ENCODE measurements at regions not wholly inside any gene's neighbourhood (a gene's known extent, or its start where the extent isn't known, plus 50 kb on each side); places are given as distances from the start of the nearest gene placed in this dataset.
"Not testable (repeated sequence)": the region's sequence is repeated elsewhere in the genome, so short reads cannot be mapped to it uniquely, and the experiment has no call there.

DNA sequence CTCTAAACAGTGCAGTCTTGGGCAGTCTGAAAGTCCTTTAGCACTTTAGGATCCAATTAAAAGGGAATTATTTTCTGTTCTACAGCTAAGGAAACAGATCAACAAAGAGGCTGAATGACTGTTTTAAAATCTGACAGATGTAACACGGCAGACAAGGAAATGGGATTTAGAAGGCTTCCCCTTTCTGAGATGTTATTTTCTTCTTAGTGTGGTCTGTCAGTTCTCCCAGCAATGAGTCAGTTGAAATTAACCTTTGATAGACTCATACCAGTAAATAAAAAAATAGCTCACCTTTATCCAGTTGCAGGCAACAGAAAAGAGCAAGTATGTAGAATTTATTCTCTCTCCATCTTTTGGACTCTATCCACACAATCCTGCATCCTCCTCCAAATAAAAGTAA is 98.1 kb downstream of the NEDD1 start:
- no peak for DNase-seq

DNA sequence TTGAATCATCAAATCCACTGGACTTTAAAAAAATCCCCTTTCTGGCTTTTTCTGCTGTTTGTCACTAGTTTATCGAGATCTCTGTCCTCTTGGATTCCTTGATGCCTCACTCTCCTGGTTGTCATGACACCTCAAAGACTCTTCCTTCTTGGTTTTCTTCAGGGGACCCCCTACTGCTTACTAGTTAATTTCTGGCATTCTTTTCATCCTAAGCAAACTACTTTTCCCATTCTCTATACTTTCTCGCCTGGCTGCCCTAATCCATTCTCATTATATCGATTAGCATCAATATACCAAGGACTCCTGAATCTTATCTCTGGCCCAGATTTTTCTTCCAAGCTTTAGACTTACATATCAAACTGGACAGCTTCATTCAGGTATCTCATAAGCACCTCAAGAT is 98.6 kb downstream of the NEDD1 start:
- no peak for DNase-seq

DNA sequence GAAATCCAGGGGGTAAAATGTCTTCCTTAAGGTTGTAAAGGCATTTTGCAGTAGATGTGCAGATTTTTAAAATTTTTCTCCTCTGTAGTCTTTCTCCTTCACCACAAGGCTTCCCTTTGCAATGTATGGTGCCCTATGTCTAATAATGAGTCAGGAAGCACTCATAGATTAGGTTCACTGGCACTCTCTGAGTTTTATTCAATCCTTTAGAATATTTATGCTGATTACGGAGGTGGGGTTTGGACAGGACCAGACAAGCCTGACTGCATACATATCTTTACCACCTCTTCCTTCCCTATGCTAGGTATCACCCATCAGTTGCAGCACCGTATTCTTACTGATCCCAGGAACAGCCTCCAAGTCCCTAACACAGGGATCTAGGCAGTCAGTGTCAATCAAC is 99.5 kb downstream of the NEDD1 start:
- no peak for DNase-seq

DNA sequence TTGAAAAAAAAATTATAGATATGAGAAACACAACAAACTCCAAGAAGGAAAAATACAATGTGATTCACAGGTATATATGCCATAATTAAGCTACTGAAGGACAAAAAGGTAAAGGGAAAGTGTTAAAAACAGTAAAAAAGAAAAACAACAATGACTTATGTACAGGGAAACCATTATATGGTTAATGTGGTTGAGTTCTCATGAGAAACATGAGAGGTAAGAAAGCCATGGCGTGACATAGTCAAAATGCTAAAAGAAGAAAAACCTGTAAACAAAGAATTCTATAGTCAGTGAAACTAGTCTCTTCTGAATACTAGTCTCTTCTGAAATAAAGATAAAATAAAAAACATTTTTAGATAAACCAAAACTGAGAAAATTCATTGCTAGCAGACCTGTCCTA is 109.1 kb downstream of the NEDD1 start:
- DNase-seq: no peak

DNA sequence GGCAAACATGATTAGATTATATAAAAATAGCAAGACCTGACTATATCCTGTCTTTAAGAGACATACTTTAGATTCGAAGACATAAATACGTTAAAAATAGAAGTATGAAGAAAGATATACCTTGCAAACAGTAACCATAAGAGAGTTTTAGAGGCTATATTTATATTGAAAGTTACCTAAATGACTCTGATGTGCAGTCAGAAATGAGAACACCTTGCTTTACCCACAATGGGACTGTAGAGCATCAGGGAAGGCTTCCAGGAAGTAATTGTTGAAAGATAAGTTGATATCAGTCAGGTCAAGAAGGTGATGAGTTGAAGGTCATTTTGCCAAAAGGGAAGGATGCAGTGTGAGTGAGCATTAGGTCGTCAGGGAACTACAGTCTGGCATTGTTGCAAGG is 110.2 kb downstream of the NEDD1 start:
- no peak for DNase-seq

DNA sequence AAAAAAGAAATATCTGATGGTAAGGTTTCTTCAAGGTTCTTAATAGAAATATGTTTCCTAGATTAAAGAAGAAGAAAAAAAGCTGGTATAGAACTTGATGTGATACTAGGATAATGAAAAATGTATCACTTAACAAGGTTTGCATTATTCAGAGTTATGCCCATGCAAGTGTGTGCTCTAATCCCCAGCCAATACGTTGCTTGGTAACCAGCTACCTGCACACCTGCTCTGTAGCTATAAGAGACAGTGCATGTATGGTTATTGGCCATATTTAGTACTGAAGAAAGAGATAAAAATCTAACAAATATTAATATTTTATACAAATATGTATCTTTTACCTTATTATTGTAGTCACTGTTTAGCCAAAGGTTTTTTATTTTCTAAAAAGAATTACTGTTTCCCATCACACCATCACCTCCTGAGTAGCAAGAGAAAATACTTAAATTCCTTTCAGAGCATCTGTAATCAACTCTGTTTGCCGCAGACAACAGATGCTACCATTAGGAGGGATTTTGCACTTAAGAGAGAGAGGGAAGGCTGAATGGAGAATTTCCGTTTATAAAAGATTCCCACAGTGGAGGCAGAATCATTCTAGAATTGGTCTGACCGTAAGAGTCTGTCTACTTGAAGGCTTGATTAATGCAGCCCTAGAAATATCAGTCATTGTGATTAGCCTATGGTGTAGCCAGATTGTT is 115.6 kb downstream of the NEDD1 start:
- no peak for DNase-seq

DNA sequence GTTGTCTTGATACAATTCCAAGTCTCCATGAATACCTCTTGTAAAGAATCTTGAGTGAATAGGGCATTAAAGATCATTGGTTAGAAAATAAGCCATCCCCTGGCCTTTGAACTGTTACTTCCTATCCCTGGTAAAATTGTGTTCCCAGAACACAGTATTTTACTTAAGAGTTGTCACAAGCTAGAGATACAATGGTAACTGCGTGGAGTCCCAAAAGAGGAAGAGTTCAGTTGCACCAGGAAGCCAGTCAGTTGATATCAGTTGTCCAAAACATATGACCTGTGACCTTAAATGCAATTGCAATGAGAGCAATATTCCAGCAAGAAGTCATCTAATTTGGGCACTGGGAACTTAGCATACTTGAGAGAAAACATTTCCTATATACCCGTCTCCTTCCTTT is 117.3 kb downstream of the NEDD1 start:
- no peak for DNase-seq

DNA sequence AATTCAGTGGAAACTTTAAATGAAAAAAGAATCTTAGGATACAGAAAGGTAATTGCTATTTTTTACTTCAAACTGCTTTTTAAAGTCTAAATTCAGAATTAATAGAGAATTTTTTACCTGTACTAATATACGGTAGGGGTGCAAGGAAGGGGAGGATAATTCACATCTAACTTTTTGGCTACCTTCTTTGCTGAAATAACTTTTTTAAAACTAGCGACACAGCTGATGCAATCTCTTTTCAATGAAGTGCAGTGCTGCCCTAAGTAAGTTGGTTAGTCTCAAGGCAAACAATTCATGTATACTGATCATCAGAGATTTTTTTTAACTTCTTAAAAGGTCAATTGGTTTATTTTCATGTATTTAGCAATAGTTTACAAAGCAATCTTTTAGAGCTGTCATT is 119.8 kb downstream of the NEDD1 start:
- DNase-seq: no peak

DNA sequence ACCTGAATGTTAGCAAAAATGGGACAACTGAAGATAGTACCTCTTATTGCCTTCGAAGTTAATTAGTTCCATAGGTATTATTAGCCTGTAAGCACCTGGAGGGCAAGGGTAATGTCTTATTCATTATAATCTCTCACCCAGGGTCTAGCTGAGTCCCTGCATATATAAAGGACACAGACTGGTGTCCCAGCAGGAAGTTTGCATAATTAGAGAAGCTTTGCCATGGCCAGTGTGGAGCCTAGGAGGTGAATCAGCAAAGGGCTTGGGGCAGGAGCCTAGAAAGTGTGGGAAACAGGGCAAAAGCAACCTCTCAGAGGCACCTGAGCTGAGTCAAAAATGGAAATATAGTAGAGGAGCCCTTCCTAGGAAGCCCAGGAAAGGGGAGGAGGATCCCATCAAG is 120.4 kb downstream of the NEDD1 start:
- DNase-seq: no peak

DNA sequence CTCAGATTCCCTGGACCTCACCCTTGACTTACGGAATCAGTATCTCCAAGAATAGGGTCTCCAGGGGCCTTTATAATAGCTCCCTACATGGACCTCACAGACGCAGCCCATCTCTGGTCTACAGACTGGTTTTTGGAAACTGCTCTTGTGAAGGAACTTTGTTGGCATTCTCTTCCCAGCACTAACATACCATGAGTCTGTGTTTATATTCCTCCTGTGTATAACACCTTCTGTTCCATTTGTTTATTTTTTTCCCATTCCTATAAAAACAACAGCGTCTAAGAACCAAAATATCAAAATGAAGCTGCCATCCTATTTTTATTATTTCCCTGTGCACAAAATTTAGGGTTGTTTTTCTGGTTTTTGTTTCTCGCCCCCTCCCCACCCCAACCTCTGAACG is 131.1 kb downstream of the NEDD1 start:
- DNase-seq: no peak

DNA sequence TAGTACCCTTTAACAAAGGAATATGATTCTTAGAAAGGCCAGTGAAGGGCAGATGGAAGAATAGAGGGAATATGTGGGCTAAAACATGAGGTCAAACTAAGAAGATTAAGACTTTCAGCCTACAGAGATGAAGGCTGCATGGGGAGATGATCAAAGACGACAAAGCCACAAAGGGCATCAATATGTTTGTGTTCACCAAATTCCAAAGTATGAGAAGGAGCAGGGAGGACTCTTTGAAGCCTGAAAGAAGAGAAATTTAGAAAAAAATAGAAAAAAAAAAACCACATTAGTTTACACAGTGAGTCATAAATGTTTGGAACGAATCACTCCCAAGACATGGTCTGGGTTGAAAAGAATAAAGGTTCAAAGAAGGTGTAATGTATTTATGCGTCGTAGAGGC is 131.8 kb downstream of the NEDD1 start:
- no peak for DNase-seq

DNA sequence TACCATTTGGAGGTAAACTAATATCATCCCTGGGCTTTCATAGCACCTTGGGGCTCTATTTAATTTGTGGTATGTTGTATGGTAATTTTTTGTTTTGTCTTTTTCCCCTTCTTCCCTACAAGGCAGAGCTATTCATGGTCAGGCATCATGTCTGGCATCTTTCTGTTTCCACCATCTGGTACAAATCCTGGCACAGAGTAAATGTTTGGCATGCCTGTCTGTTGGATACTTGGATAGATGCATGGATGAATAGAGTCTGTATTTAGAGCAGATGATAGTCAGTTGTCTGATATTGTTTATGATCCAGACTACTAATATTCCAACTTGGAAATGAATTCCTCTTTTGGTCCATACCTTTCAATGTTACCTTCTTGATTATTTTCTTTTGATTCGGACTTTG is 139.8 kb downstream of the NEDD1 start:
- no peak for DNase-seq

DNA sequence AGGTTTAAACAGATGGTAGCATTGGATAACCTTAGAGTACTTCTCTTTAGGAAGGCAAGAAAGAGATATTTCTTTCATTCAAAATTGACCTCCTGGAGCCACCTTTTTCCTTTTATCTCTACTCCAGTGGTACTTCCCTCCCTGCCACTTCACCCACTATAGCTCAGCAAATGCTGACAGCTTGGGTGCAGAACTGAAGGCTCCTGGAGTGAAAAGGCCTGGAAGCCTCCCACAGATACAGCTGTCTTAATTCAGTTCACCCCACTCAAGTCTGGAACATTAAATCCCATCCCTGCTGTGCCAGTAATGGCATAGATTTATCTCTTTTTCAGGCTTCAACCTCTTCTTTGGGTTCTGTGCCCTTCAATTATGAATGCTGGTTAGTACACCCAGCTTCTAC is 140.3 kb downstream of the NEDD1 start:
- no peak for DNase-seq

DNA sequence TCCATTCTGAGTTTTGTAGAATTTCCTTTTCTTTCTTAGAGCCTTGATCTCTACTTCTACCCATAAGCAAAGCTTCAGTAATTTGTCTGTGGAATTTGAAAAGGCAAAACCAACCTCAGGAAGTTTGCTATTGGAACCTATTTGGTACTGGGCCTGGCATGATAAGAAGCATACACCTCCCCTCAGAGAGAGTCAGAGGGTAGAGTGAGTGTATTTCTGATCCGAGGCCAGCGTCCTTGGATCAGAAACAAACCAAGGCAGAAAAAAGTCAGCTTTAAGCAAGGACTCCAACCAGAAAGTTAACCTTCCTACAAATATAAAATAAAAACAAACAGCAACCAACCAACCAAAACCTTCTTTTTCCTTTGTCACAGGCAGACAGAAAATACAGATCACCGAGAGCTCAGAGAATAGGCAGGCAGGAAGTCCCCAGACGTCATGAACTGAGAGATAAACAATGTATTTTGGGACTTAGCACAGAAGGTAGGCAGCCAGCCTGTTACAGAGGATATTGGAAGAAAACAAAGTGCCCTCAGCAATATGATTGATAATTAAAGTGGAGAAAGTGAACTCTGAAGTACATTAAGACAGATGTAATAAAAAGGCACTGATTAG is 141.5 kb downstream of the NEDD1 start:
- DNase-seq: no peak

DNA sequence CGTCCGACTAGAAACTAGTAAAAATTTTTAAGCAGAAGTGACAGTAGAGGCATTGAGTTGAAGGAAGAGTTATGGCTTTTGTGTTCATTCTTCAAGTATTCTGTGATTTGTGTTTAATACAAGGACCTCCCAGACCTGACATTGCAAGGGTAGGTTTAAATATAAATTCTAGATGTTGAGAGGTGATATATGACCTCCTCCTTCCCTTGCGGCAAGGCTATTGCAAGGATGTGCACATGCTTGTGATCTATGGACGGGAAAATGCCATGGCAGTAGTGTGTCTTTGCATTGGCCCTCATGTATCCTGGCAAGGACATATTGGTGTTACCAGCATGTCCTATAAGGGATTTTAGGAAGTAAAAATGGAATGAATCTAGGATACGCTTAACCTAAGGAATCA is 143.5 kb downstream of the NEDD1 start:
- no peak for DNase-seq

DNA sequence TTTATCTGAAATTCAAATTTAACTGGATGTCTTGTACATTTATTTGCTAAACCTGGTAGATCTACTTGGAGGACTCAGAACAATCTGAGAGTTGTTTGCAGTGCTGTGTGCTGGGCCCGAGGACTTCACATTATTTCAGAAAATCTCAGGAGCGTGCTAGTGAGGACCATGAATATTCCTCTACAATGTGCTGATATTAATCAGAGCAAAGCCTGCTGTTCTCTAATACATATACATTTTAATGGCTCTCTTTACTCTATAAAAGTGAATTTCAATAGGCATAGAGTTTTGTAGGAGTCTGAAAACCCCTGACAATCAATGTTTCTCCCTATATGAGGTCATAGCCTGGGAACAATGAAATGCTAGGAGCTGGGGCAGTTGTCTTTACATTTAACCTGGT is 144.3 kb downstream of the NEDD1 start:
- no peak for DNase-seq

DNA sequence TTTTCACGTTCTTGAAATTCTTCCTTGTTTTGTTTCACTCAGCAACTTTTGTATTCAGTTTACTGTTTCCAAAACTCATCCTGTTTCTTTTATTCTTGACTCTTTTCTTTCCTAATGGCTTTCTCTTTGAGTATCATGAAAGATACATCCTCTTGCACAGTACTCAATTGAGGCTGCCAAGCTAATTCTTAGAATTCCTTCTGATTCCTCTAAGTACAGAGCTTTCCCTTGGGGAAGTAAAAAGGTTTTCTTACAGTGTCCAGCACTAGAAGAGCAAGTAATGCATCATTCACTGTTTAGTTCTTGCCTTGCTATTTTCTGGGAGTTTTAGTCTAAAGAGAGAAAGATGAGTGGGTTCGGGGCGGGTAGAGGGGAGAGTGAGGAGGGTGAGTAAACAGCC is 154.1 kb downstream of the NEDD1 start:
- no peak for DNase-seq

DNA sequence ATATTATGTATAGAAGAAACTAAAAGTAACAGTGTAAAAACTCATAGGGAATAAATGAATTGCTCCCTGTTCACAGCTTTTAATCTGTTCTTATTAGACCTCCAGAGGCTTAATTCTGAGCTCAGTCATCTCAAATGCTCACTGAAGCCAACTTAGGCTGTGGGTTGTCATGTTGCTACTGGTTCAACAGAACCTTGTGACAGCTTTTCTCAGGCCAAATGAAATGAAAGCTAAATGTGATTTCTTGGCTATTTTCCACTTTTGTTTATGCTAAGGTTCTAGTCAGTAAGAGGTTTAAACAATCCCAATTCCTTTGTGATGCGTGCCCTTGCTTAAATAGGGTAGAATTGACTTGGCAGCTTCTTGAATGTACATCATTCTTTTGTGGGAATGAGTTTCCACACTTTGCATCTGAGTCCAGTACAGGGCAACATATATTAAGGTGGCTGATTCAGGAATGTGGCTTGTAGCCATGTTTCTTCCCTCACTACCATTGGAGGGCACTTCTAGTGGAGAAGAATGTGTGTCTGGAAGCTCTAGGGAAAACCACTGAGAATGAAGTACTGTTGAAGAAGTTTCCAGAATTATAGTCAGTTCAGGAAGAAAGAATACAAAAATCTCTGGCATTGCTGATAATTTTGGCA is 156.4 kb downstream of the NEDD1 start:
- DNase-seq: no peak

DNA sequence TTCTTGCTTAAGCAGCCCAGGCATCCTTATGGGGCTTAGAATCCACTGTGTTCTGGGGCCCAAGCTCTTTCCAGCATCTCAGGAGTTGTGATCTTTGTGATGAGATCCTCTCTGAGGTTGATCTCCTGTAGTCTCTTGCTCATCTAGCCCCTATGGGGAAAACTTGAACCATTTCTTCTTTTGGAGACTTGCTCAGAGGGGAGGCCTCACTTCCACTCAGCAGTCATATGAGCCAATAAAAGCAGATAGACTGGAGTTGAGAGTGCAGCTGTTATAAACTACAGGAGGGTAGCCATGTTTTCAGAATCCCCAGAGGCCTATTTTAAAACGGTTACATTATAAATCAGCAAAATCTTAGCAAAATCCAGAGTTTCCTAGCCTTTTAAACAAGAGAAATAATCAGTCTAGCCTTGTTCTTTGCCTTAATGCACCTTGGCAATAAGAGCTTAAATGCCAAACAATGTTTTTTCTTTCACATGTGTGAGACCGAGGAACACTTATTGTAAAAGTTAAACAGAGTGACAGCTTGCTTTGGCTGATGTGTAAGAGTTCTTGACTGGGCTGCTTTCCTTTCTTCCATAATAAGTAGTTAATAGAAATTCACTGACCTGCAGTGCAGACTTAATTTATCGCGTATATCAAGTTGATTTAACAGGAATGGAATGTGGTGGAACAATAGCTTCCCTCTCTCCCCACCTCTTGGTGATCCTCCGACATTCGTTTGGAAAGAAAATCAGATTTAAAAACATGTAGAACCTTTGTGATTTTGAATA is 168.3 kb downstream of the NEDD1 start:
- DNase-seq: no peak

DNA sequence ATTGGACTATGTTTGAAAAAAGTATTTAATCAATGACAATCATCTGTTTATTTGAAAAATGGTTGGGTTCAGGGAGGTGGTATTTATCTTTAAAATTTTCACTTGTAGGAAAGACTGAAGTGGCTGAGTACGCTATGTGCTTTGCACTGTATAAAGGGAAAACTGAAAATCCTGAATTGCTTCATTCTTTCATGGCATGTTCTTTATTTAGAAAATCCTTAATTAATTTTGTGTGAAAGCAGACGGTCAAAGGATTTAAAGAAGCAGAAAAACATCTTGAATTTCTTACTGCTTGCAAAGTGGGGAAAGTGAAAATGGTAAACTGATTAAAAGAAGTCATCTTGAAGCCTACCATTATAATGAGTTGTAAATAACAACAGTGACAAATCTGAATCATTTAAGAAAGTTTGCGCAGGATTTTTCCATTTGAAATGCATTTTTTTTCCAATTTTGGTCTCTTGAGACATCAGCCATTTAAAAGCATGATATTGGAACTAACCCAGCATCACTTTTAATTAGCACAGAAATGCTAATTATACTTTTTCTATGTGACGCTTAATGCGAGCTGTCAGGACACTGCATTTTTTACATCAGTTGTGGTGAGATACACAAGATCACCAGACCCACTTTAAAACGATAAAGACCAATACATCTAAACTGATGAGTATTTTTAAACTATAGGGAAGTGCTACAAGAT is 169.0 kb downstream of the NEDD1 start:
- no peak for DNase-seq

DNA sequence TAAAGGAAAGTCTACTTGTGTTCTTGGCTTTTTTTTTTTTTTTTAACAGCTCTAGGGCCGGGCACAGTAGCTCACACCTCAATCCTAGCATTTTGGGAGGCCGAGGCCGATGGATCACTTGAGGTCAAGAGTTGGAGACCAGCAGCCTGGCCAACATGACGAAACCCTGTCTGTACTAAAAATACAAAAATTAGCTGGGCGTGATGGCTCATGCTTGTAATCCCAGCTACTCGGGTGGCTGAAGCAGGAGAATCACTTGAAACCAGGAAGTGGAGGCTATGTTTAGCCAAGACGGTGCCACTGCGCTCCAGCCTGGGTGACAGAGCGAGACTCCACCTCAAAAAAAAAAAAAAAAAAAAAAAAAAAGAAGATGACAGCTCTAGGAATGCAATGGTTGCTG is 169.9 kb downstream of the NEDD1 start:
- DNase-seq: not testable (repeated sequence)

DNA sequence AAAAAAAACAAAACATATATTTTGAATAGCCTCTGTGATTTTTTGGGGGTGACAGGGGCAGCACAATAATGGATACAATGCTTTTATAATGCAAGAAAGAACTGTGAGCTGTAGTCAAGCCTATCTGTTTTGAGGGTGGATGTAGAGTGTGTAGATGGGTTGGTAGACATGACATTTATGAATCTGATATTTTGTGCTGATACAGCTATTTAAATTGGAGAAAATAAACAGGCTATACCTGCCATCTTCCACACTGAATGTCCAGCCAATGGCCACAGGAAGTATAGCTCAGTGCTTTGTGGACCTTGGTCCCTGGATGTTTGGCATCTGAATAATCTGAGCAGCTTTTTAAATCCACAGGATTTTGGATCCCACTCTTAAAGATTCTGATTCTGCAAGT is 175.0 kb downstream of the NEDD1 start:
- DNase-seq: no peak

DNA sequence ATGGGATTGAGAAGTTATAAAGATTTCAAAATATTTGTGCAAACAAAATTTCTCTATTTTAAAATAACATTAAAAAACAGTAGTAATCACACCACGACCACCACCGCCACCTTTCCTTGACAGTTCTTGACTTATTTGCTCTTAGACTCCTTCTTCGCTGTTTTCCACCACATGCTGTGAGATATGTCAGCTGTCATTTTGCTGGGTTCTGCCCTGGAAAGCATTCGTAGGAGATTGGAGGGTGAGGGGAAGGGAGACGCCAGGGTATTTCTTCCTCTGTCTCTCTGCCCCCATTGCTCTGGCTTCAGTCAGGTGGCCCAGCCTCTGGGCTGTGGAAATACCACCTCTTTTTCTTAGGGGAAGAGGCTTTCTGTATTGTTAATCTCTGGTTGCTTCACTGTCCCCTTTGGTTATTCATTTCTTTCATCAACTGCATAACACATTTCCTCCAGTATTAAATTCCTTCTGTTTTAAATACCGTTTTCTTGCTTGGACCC is 186.2 kb downstream of the NEDD1 start:
- DNase-seq: no peak

Measured in CD4-positive, alpha-beta T cell treated with Interleukin-17A for 4 hours (primary cell).